Epithelial cell of proximal tubule (primary cell): ENCODE measurements at regions not wholly inside any gene's neighbourhood (a gene's known extent, or its start where the extent isn't known, plus 50 kb on each side); places are given as distances from the start of the nearest gene placed in this dataset.

ENCODE experiments used
- DNase-seq: peaks from one replicate; pipeline ENCODE4 v3.0.0-alpha.2; 2011; ENCODE audit warnings: low read depth
- H3K4me3 ChIP-seq: 2 replicates; pipeline ENCODE4 v1.5.1; 2011; ENCODE audit warnings: low read depth, mild to moderate bottlenecking, low read length
- CTCF ChIP-seq: conservative IDR thresholded peaks from 2 replicates; pipeline ENCODE4 v1.5.1; 2012; ENCODE audit warnings: low read depth, mild to moderate bottlenecking, low read length

GRCh38 chr10:16182144-16182543 is 254.7 kb upstream of the PTER start:
- DNase-seq = no peak
- TF ChIP-seq CTCF = no peak
- H3K4me3 ChIP-seq = no peak overlapping the region

- no peak overlapping the region for H3K4me3 ChIP-seq
- DNase-seq = peak; percentile 43
- TF ChIP-seq CTCF = no peak
These were observed 254.1 kb upstream of the PTER start for GRCh38 chr10:16182688-16183087.

GRCh38 chr10:16184096-16184597 is 252.7 kb upstream of the PTER start:
- TF ChIP-seq CTCF = peak; percentile 17
- DNase-seq = peak; percentile 92
- H3K4me3 ChIP-seq = no peak overlapping the region

- no peak for TF ChIP-seq CTCF
- peak; percentile 49 for DNase-seq
- no peak overlapping the region for H3K4me3 ChIP-seq
These were observed 251.9 kb upstream of the PTER start for GRCh38 chr10:16184906-16185305.

GRCh38 chr10:16186564-16186963 is 250.2 kb upstream of the PTER start:
- no peak for TF ChIP-seq CTCF
- H3K4me3 ChIP-seq = no peak overlapping the region
- no peak for DNase-seq

- no peak overlapping the region for H3K4me3 ChIP-seq
- TF ChIP-seq CTCF = no peak
These were observed 249.6 kb upstream of the PTER start for GRCh38 chr10:16187161-16187560.

GRCh38 chr10:16192337-16192736 is 244.5 kb upstream of the PTER start:
- TF ChIP-seq CTCF = no peak
- no peak for DNase-seq
- H3K4me3 ChIP-seq = no peak overlapping the region

More at GRCh38 chr10:16187161-16187560, 249.6 kb upstream of the PTER start:
- no peak for DNase-seq
